ENCODE measurements at regions not wholly inside any gene's neighbourhood (a gene's known extent, or its start where the extent isn't known, plus 50 kb on each side); places are given as distances from the start of the nearest gene placed in this dataset.
A peak's percentile ranks its signal among the peaks of the same experiment; 100 is the strongest.
"Not testable (repeated sequence)": the region's sequence is repeated elsewhere in the genome, so short reads cannot be mapped to it uniquely, and the experiment has no call there.

DNA sequence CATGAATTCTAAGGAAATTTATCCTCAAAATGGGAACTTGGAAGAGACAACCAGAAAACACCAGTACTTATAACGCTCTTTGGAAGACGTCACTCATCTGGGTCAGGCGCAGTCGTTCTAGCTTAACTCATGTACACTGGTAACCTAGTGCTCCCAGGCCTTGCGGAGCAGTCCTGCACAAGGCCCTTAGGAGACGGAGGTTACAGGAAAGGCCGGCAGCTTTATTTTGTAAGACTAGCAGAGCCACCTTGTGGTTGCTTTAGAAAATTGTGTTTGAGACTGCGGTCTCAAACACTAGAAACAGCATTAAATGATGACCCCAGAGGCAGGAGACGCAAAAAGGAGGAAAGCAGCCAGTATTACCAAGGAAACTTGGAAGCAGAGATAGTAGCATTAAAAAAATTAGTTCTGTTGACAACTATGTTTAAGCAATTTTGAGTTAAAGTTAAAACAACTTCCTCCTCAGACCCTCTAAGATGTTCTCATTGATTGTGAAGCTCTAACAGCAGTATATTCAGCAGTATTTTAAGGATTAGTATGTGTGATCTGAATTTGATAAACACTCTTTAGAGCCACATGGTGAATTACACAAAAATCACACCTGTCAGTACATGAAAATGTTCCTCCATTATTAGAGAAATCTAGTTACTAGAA is 141.9 kb upstream of the C2CD4B start:
- in situ Hi-C loops (cut with MboI; ENCODE audit: low pct_unique_long_range_greater_than_20kb, low sequenced_read_pairs), result no loop called here

DNA sequence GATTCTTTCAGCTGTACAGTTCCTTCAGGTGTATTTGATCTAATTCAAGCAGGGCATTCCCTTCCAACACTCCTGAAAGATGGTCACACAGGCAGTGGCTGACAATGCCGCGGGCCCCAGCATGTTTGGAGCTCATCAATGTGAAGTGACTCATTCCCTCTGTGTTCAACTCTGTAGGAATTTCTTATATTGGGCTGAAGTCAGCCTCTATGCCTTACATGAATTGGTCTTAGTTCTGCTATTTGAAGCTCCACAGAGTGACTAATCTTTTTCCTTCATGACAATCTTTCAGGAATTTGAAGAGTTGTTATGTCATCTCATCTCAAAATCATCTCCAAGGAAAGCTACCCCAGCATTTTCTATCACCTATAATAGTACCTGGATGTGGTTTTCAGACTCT is 142.5 kb upstream of the C2CD4B start:
- in situ Hi-C loops (cut with MboI; ENCODE audit: low pct_unique_long_range_greater_than_20kb, low sequenced_read_pairs), result no loop called here
- DNase-seq, result no peak

More for the DNA sequence above, 141.9 kb upstream of the C2CD4B start:
- peak; percentile 81 for DNase-seq

DNA sequence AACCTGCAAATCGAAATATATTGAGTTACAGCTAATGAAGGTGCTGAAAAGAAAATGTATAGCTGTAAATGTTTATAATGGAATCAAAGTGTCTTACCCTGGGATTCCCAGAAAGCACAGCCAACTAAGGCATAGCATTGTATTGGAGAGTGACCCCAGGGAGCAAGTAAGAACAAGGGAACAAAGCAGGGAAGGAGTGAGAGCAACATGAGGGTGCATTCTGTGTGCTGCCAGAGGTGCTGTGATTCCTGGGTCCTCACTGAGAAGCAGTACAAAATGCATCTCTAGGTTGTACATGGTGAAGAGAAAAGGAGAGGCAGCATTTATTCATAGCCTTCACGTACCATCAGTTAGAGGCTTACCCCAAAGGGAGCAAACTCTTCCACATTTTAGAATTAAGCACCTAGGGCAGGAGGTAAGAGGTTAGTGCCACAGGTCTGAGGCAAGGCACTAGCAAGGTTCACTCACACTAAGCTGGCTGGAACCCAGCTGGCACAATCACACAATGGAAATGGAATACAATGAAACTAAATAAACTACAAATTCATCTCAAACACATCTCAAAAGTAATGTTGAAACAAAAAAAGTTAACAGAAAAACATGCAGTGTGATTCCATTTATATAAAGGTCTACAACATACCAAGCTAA is 151.5 kb upstream of the C2CD4B start:
- DNase-seq, result no peak
- in situ Hi-C loops (cut with MboI; ENCODE audit: low pct_unique_long_range_greater_than_20kb, low sequenced_read_pairs), result no loop called here

DNA sequence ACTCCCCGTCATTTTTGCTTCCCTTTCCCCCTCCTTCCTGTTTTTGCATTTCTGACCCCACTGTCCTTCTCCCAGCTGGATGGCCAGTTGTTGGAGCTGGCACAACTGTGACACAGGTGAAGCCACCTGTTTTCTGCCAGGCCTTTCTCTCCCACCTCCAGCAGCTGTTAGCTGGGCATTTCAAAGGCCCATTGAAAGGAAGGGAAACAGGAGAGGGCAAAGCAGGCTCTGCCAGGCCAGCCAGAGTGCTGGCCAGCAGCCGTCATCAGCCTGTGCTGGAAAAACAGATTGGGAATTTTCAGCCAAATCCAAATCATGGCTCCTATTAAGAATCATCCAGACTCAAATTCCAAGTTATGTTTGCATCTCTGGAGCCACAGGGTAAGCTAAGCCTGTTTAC is 155.2 kb upstream of the C2CD4B start:
- DNase-seq, result no peak
- in situ Hi-C loops (cut with MboI; ENCODE audit: low pct_unique_long_range_greater_than_20kb, low sequenced_read_pairs), result no loop called here

DNA sequence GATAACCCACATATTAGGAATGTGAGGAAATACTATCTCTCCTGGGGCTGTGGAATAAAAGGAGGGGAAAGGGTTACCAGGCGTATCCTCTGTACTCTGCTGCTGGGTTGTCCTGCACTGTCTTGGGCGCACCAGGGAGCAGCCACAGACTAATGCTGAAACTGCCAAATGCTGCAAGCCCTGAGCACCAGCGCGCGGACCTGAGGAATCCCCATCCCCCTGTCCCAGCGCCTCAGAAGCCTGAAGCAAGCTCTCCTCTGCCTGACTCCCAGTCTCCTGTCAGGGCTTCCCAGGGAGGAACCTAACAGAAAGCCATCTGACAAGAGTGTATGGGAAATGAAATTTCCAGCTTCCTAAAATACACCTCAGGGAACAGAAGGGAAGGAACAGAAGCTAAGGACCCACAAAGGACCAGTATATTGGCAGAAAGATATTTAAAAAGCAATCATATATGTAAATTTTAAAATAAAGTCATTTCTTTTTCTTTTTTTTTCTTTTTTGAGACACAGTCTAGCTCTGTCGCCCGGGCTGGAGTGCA is 158.3 kb upstream of the C2CD4B start:
- in situ Hi-C loops (cut with MboI; ENCODE audit: low pct_unique_long_range_greater_than_20kb, low sequenced_read_pairs), result no loop called here

DNA sequence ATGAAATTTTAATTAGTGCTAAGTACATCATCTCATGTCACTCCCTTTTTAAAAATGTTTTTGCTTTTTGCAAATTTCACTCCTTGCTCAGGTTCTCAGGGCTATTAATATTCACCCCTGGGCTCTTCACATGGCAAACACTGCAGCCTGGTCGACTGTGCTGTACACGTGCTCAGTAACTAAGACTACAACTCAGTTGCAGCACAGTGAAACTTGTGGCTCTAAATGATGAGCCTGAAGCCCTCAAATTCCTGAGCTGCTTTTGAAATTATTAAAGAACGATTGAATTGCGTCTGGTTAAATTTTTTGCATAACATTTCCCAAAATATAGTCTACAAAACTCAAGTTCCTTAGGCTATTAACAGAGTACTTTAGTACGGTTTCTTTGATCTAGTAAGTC is 159.3 kb upstream of the C2CD4B start:
- no peak for DNase-seq
- in situ Hi-C loops (cut with MboI; ENCODE audit: low pct_unique_long_range_greater_than_20kb, low sequenced_read_pairs), result no loop called here

More for the DNA sequence above, 158.3 kb upstream of the C2CD4B start:
- DNase-seq, result no peak

DNA sequence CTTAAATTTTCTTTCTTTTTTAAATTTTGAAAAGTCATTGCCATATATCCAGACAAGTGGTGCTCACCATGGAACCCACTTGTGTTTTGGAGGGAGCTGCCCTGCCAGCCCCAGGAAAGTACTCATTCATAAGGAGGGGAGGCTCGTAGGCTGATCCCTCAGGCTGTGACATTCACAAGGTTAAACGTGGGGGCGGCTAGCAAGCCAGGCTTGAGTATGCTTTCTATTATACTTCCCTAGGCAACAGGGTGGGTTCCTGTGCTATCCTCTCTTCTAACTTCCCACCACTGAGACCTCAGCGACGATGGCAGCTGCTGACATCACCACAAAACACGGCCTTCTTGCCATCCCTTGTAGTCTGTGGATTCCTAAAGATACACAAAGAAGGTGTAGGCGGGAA is 160.5 kb upstream of the C2CD4B start:
- in situ Hi-C loops (cut with MboI; ENCODE audit: low pct_unique_long_range_greater_than_20kb, low sequenced_read_pairs), result no loop called here
- DNase-seq, result no peak

DNA sequence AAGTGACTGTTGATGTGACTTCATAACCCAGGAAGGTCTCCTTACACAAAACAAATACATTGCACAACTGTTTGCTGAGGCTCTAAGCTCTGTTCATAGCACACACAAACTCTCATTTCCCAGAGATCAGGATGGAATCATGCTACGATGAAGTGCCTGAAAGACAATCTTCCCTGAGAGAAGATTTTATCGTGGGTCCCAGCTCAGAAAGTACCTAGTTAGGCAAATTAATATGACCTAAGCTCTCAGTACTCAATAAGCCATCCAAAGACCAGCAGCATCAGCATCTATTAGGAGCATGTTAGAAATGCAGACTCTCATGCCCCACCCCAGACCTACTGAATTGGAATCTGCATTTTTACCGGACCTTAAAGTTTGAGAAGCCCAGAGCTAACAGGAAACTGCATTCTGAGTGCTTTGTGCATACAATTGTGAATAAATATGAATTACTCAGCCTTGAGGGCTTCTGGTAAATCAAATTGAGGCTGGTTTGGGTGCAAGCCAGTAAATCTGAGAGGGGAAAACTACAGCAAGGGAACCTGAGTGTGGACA is 161.5 kb upstream of the C2CD4B start:
- in situ Hi-C loops (cut with MboI; ENCODE audit: low pct_unique_long_range_greater_than_20kb, low sequenced_read_pairs), result no loop called here
- no peak for DNase-seq

DNA sequence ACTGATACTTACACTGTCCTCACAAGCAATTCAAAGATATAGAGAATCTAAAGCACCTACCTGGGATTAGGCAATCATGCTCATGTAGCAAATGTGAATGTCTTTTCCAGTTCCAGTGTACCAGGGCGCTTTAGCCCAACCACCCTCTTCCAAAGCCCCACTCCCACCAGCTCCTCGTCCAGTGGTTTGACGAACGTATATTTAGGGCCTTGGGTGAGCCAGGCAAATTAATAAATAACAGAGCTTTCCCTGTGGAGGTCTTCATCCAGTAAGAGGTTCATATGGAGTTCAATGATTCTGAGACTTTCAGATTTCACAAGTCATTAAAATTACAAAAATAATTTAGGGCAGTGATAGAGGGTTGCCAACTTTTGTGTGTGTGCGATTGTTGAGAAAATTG is 162.3 kb upstream of the C2CD4B start:
- in situ Hi-C loops (cut with MboI; ENCODE audit: low pct_unique_long_range_greater_than_20kb, low sequenced_read_pairs), result no loop called here
- DNase-seq, result no peak

DNA sequence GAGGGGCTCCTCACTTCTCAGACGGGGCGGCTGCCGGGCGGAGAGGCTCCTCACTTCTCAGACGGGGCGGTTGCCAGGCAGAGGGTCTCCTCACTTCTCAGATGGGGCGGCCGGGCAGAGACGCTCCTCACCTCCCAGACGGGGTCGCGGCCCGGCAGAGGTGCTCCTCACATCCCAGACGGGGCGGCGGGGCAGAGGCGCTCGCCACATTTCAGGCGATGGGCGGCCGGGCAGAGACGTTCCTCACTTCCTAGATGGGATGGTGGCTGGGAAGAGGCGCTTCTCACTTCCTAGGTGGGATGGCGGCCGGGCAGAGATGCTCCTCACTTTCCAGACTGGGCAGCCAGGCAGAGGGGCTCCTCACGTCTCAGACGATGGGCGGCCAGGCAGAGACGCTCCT is 167.4 kb upstream of the C2CD4B start:
- in situ Hi-C loops (cut with MboI; ENCODE audit: low pct_unique_long_range_greater_than_20kb, low sequenced_read_pairs); DNase-seq: not testable (repeated sequence)

DNA sequence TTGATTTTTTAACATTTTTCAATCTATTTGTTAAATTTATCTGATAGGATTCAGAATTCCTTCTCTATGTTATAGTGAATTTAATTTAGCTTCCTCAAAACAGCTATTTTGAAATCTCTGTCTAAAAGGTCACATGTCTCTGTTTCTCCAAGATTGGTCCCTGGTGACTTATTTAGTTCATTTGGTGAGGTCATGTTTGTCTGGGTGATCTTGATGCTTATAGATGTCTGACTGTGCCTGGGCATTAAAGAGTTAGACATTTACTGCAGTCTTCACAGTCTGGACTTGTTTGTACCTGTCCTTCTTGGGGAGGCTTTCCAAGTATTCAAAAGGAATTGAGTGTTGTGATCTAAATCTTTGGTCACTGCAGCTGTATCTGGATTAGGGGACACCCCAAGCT is 169.5 kb upstream of the C2CD4B start:
- no peak for DNase-seq
- in situ Hi-C loops (cut with MboI; ENCODE audit: low pct_unique_long_range_greater_than_20kb, low sequenced_read_pairs), result no loop called here

DNA sequence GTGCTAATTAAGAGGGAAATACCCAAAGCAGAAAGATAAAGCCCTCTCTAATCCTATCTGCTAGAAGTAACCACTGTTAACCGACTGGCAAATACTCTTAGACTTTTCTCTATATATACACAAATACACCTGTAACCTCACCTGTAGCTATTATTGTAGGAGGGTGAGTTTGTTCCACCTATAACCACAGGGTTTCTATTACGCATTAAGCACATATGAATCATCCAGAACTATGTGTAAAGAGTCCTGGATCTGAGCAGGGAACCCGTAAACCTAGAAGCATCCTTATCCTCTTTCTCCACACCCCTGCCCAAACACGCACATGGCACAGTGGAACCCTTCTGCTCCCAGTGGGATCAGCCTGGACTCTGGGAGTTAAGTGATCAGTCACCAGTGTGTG is 172.8 kb upstream of the C2CD4B start:
- in situ Hi-C loops (cut with MboI; ENCODE audit: low pct_unique_long_range_greater_than_20kb, low sequenced_read_pairs), result no loop called here
- DNase-seq, result no peak

DNA sequence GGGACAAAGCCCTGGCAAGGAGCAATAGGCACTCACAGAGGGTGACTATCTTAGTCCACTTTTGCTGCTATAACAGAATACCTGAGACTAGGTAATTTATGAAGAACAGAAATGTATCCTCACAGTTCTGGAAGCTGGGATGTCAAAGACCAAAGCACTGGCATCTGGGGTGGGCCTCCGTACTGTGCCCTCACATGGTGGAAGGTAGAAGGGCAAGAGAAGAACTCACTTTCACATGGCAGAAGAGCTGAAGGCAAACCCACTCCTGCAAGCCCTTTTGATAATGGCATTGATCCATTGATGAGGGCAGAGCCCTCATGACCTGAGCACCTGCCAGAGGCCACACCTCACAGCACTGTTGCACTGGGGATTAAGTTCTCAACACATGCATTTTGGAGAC is 173.4 kb upstream of the C2CD4B start:
- in situ Hi-C loops (cut with MboI; ENCODE audit: low pct_unique_long_range_greater_than_20kb, low sequenced_read_pairs), result no loop called here
- no peak for DNase-seq

DNA sequence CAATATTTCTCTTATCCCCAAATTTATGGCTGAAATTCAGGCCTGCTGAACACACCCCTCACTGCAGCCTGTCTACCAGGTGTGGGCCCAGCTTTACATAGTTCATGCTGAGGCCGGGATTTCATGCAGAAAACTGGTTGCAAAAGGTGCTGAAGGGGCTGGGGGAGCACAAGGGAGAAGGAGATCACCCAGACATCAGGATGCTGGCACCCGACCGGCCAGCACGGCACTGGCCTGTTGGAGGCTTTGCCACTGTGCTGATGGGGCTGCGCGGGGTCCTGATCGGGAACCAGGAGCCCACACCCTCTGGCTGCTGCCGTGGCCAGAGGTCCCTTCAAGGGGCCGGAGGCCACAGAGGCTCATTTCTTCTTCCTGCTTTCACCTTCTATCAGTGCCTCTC is 177.9 kb upstream of the C2CD4B start:
- in situ Hi-C loops (cut with MboI; ENCODE audit: low pct_unique_long_range_greater_than_20kb, low sequenced_read_pairs), result no loop called here
- DNase-seq, result no peak

DNA sequence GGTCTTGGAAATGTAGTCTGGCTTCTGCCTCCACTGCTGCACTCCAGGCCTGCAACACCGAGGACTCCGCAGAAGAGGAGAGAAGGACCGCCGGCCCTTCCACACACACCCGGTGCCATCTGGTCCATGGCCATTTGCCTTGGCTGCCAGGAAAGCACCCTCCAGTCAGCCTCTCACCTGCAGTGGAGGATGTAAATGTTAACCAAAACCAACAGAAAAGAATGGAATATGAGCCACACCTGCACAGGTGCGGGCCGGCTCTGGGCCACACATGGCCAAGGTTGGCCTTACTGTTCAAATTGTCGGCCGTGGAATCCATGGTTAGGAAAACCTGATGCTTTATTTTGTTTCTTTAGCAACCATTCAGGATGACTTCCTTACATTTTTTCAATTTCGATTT is 178.3 kb upstream of the C2CD4B start:
- DNase-seq, result no peak
- in situ Hi-C loops (cut with MboI; ENCODE audit: low pct_unique_long_range_greater_than_20kb, low sequenced_read_pairs), result no loop called here

DNA sequence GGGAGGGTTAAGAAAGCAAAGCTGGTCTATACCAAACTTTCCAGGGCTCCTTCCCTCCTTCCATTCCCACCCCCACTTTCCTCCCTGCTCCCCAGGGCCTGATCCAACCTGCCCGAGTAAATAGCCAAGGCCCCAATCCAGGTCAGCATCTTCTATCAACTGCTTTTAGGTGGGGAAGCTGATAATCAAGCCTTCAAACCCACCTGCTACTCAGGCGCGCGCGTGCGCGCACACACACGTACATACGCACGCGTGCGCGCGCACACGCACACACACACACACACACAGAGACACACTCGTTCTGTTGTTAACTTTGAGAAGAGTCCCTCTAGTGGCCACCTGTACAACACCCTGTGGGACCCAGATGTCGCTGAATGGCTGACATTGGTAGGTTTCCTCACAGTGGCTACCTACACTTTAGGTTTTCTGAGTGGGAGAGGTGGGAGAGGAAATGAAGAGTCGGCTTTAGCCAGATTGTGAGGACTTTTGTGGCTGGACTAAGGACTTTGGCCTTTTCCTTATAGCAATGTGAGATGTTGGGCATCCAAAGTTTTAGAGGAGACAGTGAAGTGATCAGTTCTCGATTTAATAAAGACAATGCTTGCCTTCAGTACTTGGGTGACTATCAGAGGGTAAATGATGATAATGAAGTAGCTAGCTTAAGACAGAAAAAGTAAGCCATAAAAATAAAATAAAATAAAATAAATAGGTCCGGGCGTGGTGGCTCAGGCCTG is 179.9 kb upstream of the C2CD4B start:
- in situ Hi-C loops (cut with MboI; ENCODE audit: low pct_unique_long_range_greater_than_20kb, low sequenced_read_pairs), result no loop called here
- peak; percentile 45 for DNase-seq

DNA sequence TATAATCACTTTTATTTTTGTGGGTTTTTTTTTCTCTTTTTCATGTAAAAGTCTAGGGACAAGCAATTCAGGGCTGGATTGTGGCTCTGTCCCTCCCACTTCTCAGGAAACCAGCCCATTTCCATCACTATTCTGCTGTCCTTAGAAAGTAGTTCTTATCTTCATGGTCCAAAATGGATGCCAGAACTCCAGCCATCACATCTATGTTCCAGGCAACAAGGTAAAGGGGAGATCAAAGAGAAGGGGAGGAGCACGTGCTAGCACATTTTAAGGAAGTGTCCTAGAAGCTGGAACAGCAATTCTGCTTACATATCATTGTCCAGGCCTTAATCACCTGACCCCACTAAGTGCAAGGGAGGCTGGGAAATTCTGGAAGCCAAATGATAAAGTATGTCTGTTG is 181.1 kb upstream of the C2CD4B start:
- in situ Hi-C loops (cut with MboI; ENCODE audit: low pct_unique_long_range_greater_than_20kb, low sequenced_read_pairs), result no loop called here
- DNase-seq, result no peak

DNA sequence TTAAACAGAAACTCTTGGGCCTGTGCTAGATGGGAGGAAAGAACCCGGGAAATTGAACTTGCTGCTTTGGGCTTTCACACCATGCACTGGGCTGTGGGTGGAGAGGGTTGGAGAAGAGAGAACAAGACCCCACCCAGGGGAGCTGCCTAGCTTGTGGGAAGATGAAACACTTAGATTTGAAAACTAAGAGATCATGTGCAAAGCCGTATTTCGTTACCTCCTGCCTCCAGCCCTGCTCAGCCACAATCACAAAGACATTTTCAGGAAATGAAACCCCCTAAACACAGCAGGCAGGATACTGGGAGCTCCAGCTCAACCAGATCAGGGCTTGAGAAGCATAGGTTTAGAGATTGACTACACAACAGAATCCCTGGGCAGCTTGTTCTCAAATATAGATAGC is 183.0 kb upstream of the C2CD4B start:
- no peak for DNase-seq
- in situ Hi-C loops (cut with MboI; ENCODE audit: low pct_unique_long_range_greater_than_20kb, low sequenced_read_pairs), result no loop called here

DNA sequence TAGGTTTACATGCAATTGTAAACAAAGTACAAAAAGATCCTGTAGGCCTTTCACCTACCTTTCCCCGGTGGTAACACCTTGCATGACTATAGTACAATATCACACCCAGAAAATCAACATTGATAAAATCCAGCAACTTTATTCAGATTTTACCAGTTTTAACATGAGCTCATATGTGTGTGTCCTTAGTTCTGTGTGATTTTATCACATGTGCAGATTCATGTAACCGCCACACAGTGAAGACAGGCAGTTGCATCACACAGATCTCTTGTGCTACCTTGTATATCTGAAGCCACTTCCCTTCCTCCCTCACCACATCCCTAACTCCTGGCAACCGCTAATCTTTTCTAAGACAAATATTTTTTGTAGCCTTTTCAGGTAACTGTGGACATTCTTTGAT is 183.5 kb upstream of the C2CD4B start:
- in situ Hi-C loops (cut with MboI; ENCODE audit: low pct_unique_long_range_greater_than_20kb, low sequenced_read_pairs), result no loop called here
- DNase-seq, result no peak

DNA sequence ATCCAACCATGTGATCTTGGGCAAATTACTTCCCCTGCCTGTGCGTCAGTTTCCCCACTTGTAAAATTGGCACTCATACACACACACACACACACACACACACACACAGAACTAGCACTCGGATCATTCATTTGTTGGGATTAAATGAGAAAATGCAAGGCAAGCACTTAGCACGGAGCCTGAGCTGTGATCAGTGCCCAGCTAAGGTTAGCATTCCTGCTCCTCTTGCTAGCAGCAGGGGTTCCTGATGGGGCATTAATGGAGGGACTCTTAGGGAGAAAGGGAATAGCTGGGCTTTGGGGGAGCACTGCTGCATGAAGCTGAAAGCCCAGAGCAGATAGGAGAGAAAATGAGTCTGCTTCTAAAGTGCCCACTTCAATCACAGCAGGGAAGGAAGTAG is 187.7 kb upstream of the C2CD4B start:
- DNase-seq, result no peak
- in situ Hi-C loops (cut with MboI; ENCODE audit: low pct_unique_long_range_greater_than_20kb, low sequenced_read_pairs), result no loop called here

Measured in KBM-7 (cell line).